ENCODE measurements at regions not wholly inside any gene's neighbourhood (a gene's known extent, or its start where the extent isn't known, plus 50 kb on each side); places are given as distances from the start of the nearest gene placed in this dataset.

GRCh38 chr9:116080561-116080960, 73.0 kb upstream of the PAPPA start:
- no peak overlapping the region for H3K4me3 ChIP-seq
- WGBS, 2 donors: 63 to 78% methylated on average over 5 of the region's 5 CpGs
- ATAC-seq (ENCODE audit: low FRiP score in 2 of 2) (no peak), DNase-seq (peak in 1 of 2 donors; percentile 8)
- H3K36me3 ChIP-seq: no peaks in the 10 kb centered on the region
- TF ChIP-seq EP300 (IDR thresholded peaks at IDR 0.05) (no peak), POLR2AphosphoS5 (IDR thresholded peaks at IDR 0.05) (no peak), POLR2A (IDR thresholded peaks at IDR 0.05) (no peak)
- TF ChIP-seq, protein P1, sequence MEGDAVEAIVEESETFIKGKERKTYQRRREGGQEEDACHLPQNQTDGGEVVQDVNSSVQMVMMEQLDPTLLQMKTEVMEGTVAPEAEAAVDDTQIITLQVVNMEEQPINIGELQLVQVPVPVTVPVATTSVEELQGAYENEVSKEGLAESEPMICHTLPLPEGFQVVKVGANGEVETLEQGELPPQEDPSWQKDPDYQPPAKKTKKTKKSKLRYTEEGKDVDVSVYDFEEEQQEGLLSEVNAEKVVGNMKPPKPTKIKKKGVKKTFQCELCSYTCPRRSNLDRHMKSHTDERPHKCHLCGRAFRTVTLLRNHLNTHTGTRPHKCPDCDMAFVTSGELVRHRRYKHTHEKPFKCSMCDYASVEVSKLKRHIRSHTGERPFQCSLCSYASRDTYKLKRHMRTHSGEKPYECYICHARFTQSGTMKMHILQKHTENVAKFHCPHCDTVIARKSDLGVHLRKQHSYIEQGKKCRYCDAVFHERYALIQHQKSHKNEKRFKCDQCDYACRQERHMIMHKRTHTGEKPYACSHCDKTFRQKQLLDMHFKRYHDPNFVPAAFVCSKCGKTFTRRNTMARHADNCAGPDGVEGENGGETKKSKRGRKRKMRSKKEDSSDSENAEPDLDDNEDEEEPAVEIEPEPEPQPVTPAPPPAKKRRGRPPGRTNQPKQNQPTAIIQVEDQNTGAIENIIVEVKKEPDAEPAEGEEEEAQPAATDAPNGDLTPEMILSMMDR (IDR thresholded peaks at IDR 0.05): no peak
- no peak overlapping the region for H3K27ac ChIP-seq
- H3K4me1 ChIP-seq: no peaks in the 10 kb centered on the region
- no peaks in the 10 kb centered on the region for H3K27me3 ChIP-seq
- no peaks in the 10 kb centered on the region for H3K9me3 ChIP-seq

GRCh38 chr9:116081435-116082115, 72.0 kb upstream of the PAPPA start:
- no peaks in the 10 kb centered on the region for H3K4me1 ChIP-seq
- no peak for DNase-seq
- 29 to 34% methylated on average over 2 of the region's 2 CpGs for WGBS, 2 donors
- H3K36me3 ChIP-seq: no peaks in the 10 kb centered on the region
- no peaks in the 10 kb centered on the region for H3K27me3 ChIP-seq
- no peak overlapping the region for H3K27ac ChIP-seq
- no peaks in the 10 kb centered on the region for H3K9me3 ChIP-seq
- TF ChIP-seq POLR2AphosphoS5 (IDR thresholded peaks at IDR 0.05) (no peak), POLR2A (IDR thresholded peaks at IDR 0.05) (no peak), EP300 (IDR thresholded peaks at IDR 0.05) (no peak)
- TF ChIP-seq, protein P1 (IDR thresholded peaks at IDR 0.05): no peak
- no peak overlapping the region for H3K4me3 ChIP-seq
- ATAC-seq (ENCODE audit: low FRiP score in 2 of 2): peak in 1 of 2 donors; percentile 12

DNA sequence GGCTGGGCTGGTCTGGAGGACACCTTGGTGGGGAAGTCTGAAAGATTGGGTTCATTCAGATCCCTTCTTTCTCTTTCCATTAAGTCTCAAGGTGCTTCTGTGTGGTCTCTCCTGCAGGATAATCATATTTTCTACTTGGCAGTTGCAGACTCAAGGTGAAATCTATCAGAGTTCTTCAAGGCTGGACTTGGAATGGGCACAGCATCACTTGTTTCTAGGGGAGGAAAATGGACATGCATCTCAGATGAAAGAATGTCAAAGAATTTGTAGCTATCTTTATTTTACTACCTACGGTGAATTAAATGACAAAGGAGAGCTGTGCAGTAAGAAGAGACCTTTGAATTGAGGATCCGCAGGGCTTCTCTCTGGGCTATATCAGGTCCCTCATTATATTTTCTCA, 69.8 kb upstream of the PAPPA start:
- Histone ChIP-seq H3K9me3 (no peaks in the 10 kb centered on the region), H3K4me1 (peaks cover 0 to 10% (median 8%) of the 10 kb centered on the region in 4 donors), H3K36me3 (no peaks in the 10 kb centered on the region), H3K27ac (no peak overlapping the region), H3K27me3 (no peaks in the 10 kb centered on the region), H3K4me3 (no peak overlapping the region)
- WGBS, 2 donors: 89 to 94% methylated on average over 2 of the region's 2 CpGs
- DNase-seq (no peak), ATAC-seq (ENCODE audit: low FRiP score in 2 of 2) (no peak)
- TF ChIP-seq, protein P1 (IDR thresholded peaks at IDR 0.05): no peak
- TF ChIP-seq EP300 (IDR thresholded peaks at IDR 0.05) (no peak), POLR2A (IDR thresholded peaks at IDR 0.05) (no peak), POLR2AphosphoS5 (IDR thresholded peaks at IDR 0.05) (no peak)

GRCh38 chr9:116084497-116084896, 69.1 kb upstream of the PAPPA start:
- Histone ChIP-seq H3K27ac (no peak overlapping the region), H3K9me3 (no peaks in the 10 kb centered on the region), H3K4me3 (no peak overlapping the region), H3K36me3 (no peaks in the 10 kb centered on the region), H3K27me3 (no peaks in the 10 kb centered on the region), H3K4me1 (peaks cover 0 to 10% (median 8%) of the 10 kb centered on the region in 4 donors)
- TF ChIP-seq, protein P1 (IDR thresholded peaks at IDR 0.05): no peak
- ATAC-seq (ENCODE audit: low FRiP score in 2 of 2): no peak
- DNase-seq: no peak
- WGBS, 2 donors: 71 to 95% methylated on average over 1 of the region's 1 CpG

GRCh38 chr9:116087246-116087645, 66.3 kb upstream of the PAPPA start:
- WGBS, 2 donors: 0 to 11% methylated on average over 1 of the region's 1 CpG
- ATAC-seq (ENCODE audit: low FRiP score in 2 of 2) (peak; percentile 80 to 81), DNase-seq (peak in 1 of 2 donors; percentile 86)
- Histone ChIP-seq H3K36me3 (no peaks in the 10 kb centered on the region), H3K4me1 (peaks cover 0 to 10% (median 8%) of the 10 kb centered on the region in 4 donors), H3K27me3 (no peaks in the 10 kb centered on the region), H3K27ac (peak overlapping the region in 2 of 4 donors; percentile 5 to 42), H3K9me3 (no peaks in the 10 kb centered on the region), H3K4me3 (no peak overlapping the region)
- peak in 1 of 4 donors; percentile 92 for TF ChIP-seq EP300 (IDR thresholded peaks at IDR 0.05)
- TF ChIP-seq POLR2AphosphoS5 (IDR thresholded peaks at IDR 0.05): peak in 1 of 2 donors; percentile 36
- no peak for TF ChIP-seq POLR2A (IDR thresholded peaks at IDR 0.05)
- TF ChIP-seq, protein P1 (IDR thresholded peaks at IDR 0.05): no peak

Measured in upper lobe of left lung (tissue), 6 donors.